ENCODE measurements at regions not wholly inside any gene's neighbourhood (a gene's known extent, or its start where the extent isn't known, plus 50 kb on each side); places are given as distances from the start of the nearest gene placed in this dataset.
A peak's percentile ranks its signal among the peaks of the same experiment; 100 is the strongest.

GRCh38 chr6:125363824-125364165 lies 62.0 kb upstream of the HDDC2 start:
- no peak for DNase-seq (ENCODE audit: low read depth)
- peak overlapping the region; percentile 37 for H3K4me3 ChIP-seq (ENCODE audit: control insufficient read depth, low read depth, low read length)
- TF ChIP-seq CTCF (conservative IDR thresholded peaks at IDR 0.05; ENCODE audit: control insufficient read depth, insufficient read depth, low read depth, low read length) = no peak

GRCh38 chr6:125365230-125365629 lies 63.5 kb upstream of the HDDC2 start:
- no peak for DNase-seq (ENCODE audit: low read depth)
- H3K4me3 ChIP-seq (ENCODE audit: control insufficient read depth, low read depth, low read length) = no peak overlapping the region
- TF ChIP-seq CTCF (conservative IDR thresholded peaks at IDR 0.05; ENCODE audit: control insufficient read depth, insufficient read depth, low read depth, low read length) = no peak

GRCh38 chr6:125367036-125367782 lies 65.4 kb upstream of the HDDC2 start:
- H3K4me3 ChIP-seq (ENCODE audit: control insufficient read depth, low read depth, low read length) = no peak overlapping the region
- peak; percentile 49 for DNase-seq (ENCODE audit: low read depth)
- no peak for TF ChIP-seq CTCF (conservative IDR thresholded peaks at IDR 0.05; ENCODE audit: control insufficient read depth, insufficient read depth, low read depth, low read length)

DNA sequence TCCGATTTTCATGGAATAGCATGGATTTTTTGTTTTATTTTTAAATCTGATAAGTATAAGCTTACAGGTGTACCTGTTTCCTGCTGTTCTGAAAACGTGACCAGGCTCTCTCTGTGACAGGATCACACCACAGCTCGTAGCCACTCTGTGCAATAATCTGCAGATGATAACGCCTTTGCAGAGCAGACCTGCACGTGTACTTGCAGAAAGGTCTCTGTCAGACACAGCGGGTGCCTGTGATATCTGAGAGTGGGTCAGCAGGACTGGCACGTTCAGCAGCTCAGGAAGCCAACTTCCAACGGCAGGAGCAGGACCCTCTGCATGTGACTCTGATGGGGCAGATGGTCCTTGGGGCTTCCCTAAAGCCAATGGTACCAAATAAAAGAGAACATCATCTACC lies 68.6 kb upstream of the HDDC2 start:
- TF ChIP-seq CTCF (conservative IDR thresholded peaks at IDR 0.05; ENCODE audit: control insufficient read depth, insufficient read depth, low read depth, low read length) = no peak
- H3K4me3 ChIP-seq (ENCODE audit: control insufficient read depth, low read depth, low read length) = no peak overlapping the region
- no peak for DNase-seq (ENCODE audit: low read depth)

GRCh38 chr6:125375013-125375412 lies 73.2 kb upstream of the HDDC2 start:
- H3K4me3 ChIP-seq (ENCODE audit: control insufficient read depth, low read depth, low read length) = no peak overlapping the region
- no peak for TF ChIP-seq CTCF (conservative IDR thresholded peaks at IDR 0.05; ENCODE audit: control insufficient read depth, insufficient read depth, low read depth, low read length)
- no peak for DNase-seq (ENCODE audit: low read depth)

- peak; percentile 61 for DNase-seq (ENCODE audit: low read depth)
- TF ChIP-seq CTCF (conservative IDR thresholded peaks at IDR 0.05; ENCODE audit: control insufficient read depth, insufficient read depth, low read depth, low read length) = no peak
- no peak overlapping the region for H3K4me3 ChIP-seq (ENCODE audit: control insufficient read depth, low read depth, low read length)
Measured at GRCh38 chr6:125375821-125376220, 74.1 kb upstream of the HDDC2 start.

DNA sequence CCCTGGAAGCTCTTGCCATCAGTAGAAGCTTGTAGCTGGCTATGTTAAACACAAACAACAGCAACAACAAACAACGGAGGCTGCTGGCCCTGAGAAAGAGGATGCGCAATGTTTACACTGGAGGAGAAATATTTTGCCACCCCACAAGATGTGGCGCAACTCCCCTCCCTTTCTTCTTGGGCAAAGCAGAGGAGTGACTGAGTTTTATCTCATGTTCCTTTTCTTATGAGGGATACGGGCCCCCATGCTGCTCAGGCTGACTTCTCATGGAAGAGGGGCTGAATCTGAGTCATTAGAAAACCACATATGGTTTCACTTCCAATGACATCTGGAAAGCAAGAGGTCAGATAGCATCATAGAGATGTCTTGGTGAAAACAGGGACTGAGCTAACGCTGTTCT lies 75.9 kb upstream of the HDDC2 start:
- DNase-seq (ENCODE audit: low read depth) = peak; percentile 88
- H3K4me3 ChIP-seq (ENCODE audit: control insufficient read depth, low read depth, low read length) = no peak overlapping the region
- TF ChIP-seq CTCF (conservative IDR thresholded peaks at IDR 0.05; ENCODE audit: control insufficient read depth, insufficient read depth, low read depth, low read length) = no peak

Measured in fibroblast of mammary gland (primary cell).